ENCODE measurements at regions not wholly inside any gene's neighbourhood (a gene's known extent, or its start where the extent isn't known, plus 50 kb on each side); places are given as distances from the start of the nearest gene placed in this dataset.

DNA sequence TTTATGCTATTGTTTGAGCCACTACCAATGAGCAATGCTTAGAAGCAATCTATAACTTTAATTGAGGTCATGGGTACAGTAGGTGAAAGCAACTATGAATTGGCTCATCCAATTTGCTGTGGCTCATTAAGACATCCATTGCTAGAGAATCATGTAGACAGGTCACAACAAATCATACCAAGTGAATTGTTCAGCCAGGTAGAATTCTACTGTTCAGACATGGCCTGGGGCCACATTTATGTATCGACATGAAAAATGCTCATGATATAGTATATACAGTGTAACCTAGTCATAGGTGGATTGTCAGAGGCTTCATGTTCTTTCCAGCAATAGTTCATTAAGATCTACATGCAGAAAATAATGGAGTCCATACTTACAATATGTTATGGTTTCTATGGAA, 633.7 kb upstream of the EYS start:
- intact Hi-C loops (cut with micrococcal nuclease), result no loop called here
- 0% methylated on average over 1 of the region's 1 CpG for WGBS (ENCODE audit: insufficient coverage, low coverage, missing lambda C conversion rate)
- no peaks in the 10 kb centered on the region for H3K9me1 ChIP-seq (ENCODE audit: control insufficient read depth, insufficient read depth, low read length)
- ATAC-seq (no peak), FAIRE-seq (no peak), DNase-seq (ENCODE audit: extremely low read depth in 1 of 4, low spot score in 3 of 4) (no peak)
- POLR2A ChIA-PET, result interaction anchor here (0.6 kb wide), 1 partner anchor 256 kb away, joined by 3 read pairs; no protein-coding TSS in a partner anchor
- H3K27me3 ChIP-seq (ENCODE audit: control insufficient read depth in 2 of 2, insufficient read depth in 2 of 2, low read length in 2 of 2), result no peaks in the 10 kb centered on the region
- H3K36me3 ChIP-seq (ENCODE audit: control insufficient read depth, insufficient read depth, low read length), result no peaks in the 10 kb centered on the region
- in situ Hi-C loops (cut with MboI), result no loop called here
- no peaks in the 10 kb centered on the region for H4K20me1 ChIP-seq (replicated peaks; ENCODE audit: control insufficient read depth, insufficient read depth, low read length)
- H2AFZ ChIP-seq (ENCODE audit: low read depth, low read length), result no peak overlapping the region
- H3K79me2 ChIP-seq (ENCODE audit: control insufficient read depth, insufficient read depth, low read length), result no peaks in the 10 kb centered on the region
- no TSS peak for BruUV-seq (replicated peaks)
- CTCF ChIA-PET (ENCODE audit: low intra/inter-chr PET ratio), result no interaction called here
- H3K4me3 ChIP-seq, result no peak overlapping the region
- H3K4me2 ChIP-seq (ENCODE audit: insufficient read depth, low read length), result no peak overlapping the region
- H3K4me1 ChIP-seq (replicated peaks in 1 of 2; ENCODE audit: control insufficient read depth in 2 of 2, insufficient read depth in 2 of 2, low read length in 2 of 2), result no peaks in the 10 kb centered on the region
- no peaks in the 10 kb centered on the region for H3K9me3 ChIP-seq (replicated peaks; ENCODE audit: control insufficient read depth, insufficient read depth, low read depth, low read length)
- H3K27ac ChIP-seq (ENCODE audit: extremely low read depth, low read depth, low read length), result no peak overlapping the region
- H3K9ac ChIP-seq (ENCODE audit: insufficient read depth in 1 of 2, low read depth in 2 of 2, low read length in 2 of 2), result no peak overlapping the region
- TF ChIP-seq NR1H2 (CRISPR knock-in tag; IDR thresholded peaks at IDR 0.05) (no peak), C11orf30 (IDR thresholded peaks at IDR 0.05; ENCODE audit: low read depth) (no peak), THRAP3 (IDR thresholded peaks at IDR 0.05; ENCODE audit: borderline replicate concordance) (no peak), CBX8 (IDR thresholded peaks at IDR 0.05; ENCODE audit: borderline replicate concordance, extremely low read depth, low read depth, low read length, poor library complexity, severe bottlenecking) (no peak), ELK1 (CRISPR knock-in tag; IDR thresholded peaks at IDR 0.05) (no peak), TCF3 (CRISPR knock-in tag; IDR thresholded peaks at IDR 0.05) (no peak), SNRNP70 (optimal IDR thresholded peaks at IDR 0.05; ENCODE audit: low read depth, low read length) (no peak), CBX3 (IDR thresholded peaks at IDR 0.05; ENCODE audit: borderline replicate concordance in 1 of 2, low read length in 2 of 2) (no peak), PCBP1 (IDR thresholded peaks at IDR 0.05; ENCODE audit: low read depth, low read length, poor library complexity, severe bottlenecking) (no peak), HSF4 (CRISPR knock-in tag; IDR thresholded peaks at IDR 0.05; ENCODE audit: borderline replicate concordance) (no peak), SRSF3 (IDR thresholded peaks at IDR 0.05; ENCODE audit: insufficient read depth, low read length) (no peak), ZFP91 (CRISPR knock-in tag; IDR thresholded peaks at IDR 0.05) (no peak), ZC3H8 (IDR thresholded peaks at IDR 0.05) (no peak), KLF13 (tag; IDR thresholded peaks at IDR 0.05; ENCODE audit: borderline replicate concordance, low read depth) (no peak), HMBOX1 (IDR thresholded peaks at IDR 0.05) (no peak), ZNF121 (CRISPR knock-in tag; conservative IDR thresholded peaks at IDR 0.05) (no peak)
- TF ChIP-seq, protein P1, sequence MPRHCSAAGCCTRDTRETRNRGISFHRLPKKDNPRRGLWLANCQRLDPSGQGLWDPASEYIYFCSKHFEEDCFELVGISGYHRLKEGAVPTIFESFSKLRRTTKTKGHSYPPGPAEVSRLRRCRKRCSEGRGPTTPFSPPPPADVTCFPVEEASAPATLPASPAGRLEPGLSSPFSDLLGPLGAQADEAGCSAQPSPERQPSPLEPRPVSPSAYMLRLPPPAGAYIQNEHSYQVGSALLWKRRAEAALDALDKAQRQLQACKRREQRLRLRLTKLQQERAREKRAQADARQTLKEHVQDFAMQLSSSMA (CRISPR knock-in tag; IDR thresholded peaks at IDR 0.05), result no peak

Data from K562 (cell line).